GM12875 (cell line): ENCODE measurements at regions not wholly inside any gene's neighbourhood (a gene's known extent, or its start where the extent isn't known, plus 50 kb on each side); places are given as distances from the start of the nearest gene placed in this dataset.

Source experiments
- H3K4me3 ChIP-seq: one replicate; pipeline ENCODE4 v1.5.1; 2011; ENCODE audit warnings: low read depth, low read length, control low read depth
- CTCF ChIP-seq: IDR thresholded peaks from 2 replicates; pipeline ENCODE4 v1.5.1; 2011; ENCODE audit warnings: low read depth, mild to moderate bottlenecking, control low read depth, inconsistent platforms, low read length, moderate library complexity, borderline replicate concordance; ENCODE audit not compliant: insufficient read depth

DNA sequence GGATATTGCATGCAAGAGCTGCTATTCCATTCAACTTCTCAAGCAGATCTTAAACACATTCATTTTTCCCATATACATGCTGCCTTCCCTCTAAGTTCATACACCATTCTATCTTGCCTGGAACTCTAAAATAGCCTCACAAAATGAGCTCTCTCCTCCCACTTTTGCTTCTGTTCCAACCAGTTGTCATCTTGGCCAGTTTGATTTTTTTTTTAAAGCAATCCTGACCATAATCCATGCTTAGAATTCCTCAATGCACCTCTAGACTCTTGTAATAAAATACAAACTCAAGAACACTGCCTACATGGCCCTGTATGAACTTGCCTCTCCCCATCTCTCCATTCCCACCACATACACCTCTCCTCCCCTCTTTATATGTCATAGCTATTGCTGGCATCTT, 68.6 kb upstream of the NPHP3 start:
- no peak overlapping the region for H3K4me3 ChIP-seq
- TF ChIP-seq CTCF: no peak

DNA sequence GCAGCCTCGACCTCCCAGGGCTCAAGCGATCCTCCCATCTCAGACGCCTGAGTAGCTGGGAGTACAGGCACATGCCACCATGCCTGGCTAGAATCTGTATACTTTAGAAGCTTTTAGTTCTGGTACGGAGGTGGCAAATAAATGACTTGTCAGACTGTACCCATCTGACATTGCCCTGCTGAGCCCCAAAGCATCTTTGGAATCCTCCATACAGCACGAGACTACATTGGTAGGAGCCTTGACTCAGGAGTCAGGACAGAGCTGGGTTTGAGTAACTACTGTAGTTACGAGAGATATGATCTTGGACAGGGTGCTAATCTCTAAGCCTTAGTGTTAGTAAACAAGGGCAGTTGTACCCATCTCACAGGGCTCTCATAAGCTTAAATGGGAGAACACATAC, 67.8 kb upstream of the NPHP3 start:
- no peak for TF ChIP-seq CTCF

GRCh38 chr3:132788301-132788671, 66.1 kb upstream of the NPHP3 start:
- no peak for TF ChIP-seq CTCF
- H3K4me3 ChIP-seq: no peak overlapping the region

More for the DNA sequence above, 67.8 kb upstream of the NPHP3 start:
- H3K4me3 ChIP-seq: no peak overlapping the region

- no peak overlapping the region for H3K4me3 ChIP-seq
- TF ChIP-seq CTCF: no peak
These were observed 65.5 kb upstream of the NPHP3 start for GRCh38 chr3:132787616-132788300.

DNA sequence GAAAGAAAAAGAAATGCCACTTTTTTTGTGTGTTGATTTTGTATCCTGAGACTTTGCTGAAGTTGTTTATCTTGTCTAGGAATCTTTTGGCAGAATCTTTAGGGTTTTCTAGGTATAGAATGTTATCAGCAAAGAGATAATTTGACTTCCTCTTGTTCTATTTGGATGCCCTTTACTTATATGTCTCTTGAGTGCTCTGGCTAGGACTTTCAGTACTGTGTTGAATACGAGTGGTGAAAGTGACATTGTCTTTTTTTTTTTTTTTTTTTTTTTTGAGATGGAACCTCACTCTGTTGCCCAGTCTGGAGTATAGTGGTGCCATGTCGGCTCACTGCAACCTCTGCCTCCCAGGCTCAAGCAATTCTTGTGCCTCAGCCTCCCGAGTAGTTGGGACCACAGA, 64.7 kb upstream of the NPHP3 start:
- H3K4me3 ChIP-seq: no peak overlapping the region
- no peak for TF ChIP-seq CTCF

- TF ChIP-seq CTCF: no peak
- H3K4me3 ChIP-seq: no peak overlapping the region
These were observed 63.1 kb upstream of the NPHP3 start for GRCh38 chr3:132785292-132785691.

GRCh38 chr3:132784502-132785025, 62.4 kb upstream of the NPHP3 start:
- no peak overlapping the region for H3K4me3 ChIP-seq
- TF ChIP-seq CTCF: no peak
